ENCODE measurements at regions not wholly inside any gene's neighbourhood (a gene's known extent, or its start where the extent isn't known, plus 50 kb on each side); places are given as distances from the start of the nearest gene placed in this dataset.

GRCh38 chr11:35077709-35078469, 61.1 kb upstream of the CD44 start:
- DNase-seq, result peak; percentile 82

GRCh38 chr11:35078470-35078735, 60.6 kb upstream of the CD44 start:
- DNase-seq, result no peak

- no peak for DNase-seq
Measured at GRCh38 chr11:35079611-35080010, 59.4 kb upstream of the CD44 start.

GRCh38 chr11:35082321-35083180, 56.4 kb upstream of the CD44 start:
- DNase-seq, result peak; percentile 97

GRCh38 chr11:35083181-35083430, 55.9 kb upstream of the CD44 start:
- no peak for DNase-seq

GRCh38 chr11:35083431-35084238, 55.3 kb upstream of the CD44 start:
- peak; percentile 84 for DNase-seq

GRCh38 chr11:35084817-35085440, 54.0 kb upstream of the CD44 start:
- no peak for DNase-seq

GRCh38 chr11:35085531-35086165, 53.3 kb upstream of the CD44 start:
- no peak for DNase-seq

GRCh38 chr11:35087648-35088047, 51.3 kb upstream of the CD44 start:
- peak; percentile 34 for DNase-seq

GRCh38 chr11:35088226-35088625, 50.7 kb upstream of the CD44 start:
- DNase-seq, result no peak

- no peak for DNase-seq
Measured at GRCh38 chr11:35088676-35089075, 50.3 kb upstream of the CD44 start.

Data from hematopoietic multipotent progenitor cell treated with erythropoietin and hydrocortisone succinate and interleukin-3 and kit ligand, for 4 days (in vitro differentiated cells).